GM12878 (cell line): ENCODE measurements at regions not wholly inside any gene's neighbourhood (a gene's known extent, or its start where the extent isn't known, plus 50 kb on each side); places are given as distances from the start of the nearest gene placed in this dataset.

ENCODE experiments used
- ATAC-seq: fragments of 200-7000 bp; cut with Tn5 transposase; 3 replicates; pipeline ENCODE4 v1.9.1; 2020; ENCODE audit warnings: mild to moderate bottlenecking, moderate library complexity
- BruUV-seq: library from RNA; stranded (reverse); fragments of 400-500 nt; replicated peaks from 2 replicates; lab custom pipeline; 2021; lab: Mats Ljungman, UMichigan
- CTCF ChIA-PET: fragments of 300-600 bp; sonication (Branson Sonifier 250); formaldehyde crosslinking; extraction: SDS; loops from one replicate; lab custom pipeline; 2021; ENCODE audit warnings: inconsistent platforms; lab: Yijun Ruan, JAX
- POLR2A ChIA-PET: fragments of 350-600 bp; formaldehyde crosslinking; extraction: SDS; loops from one replicate; lab custom pipeline; 2021; ENCODE audit warnings: inconsistent platforms; lab: Charles Lee
- RAD21 ChIA-PET: fragments of 300-600 bp; sonication (Branson Sonifier 250); formaldehyde crosslinking; loops from one replicate; lab custom pipeline; 2023; ENCODE audit warnings: antibody characterized with exemption; ENCODE audit not compliant: unreplicated experiment; lab: Charles Lee
- SMC1A ChIA-PET: fragments of 300-600 bp; sonication (Branson Sonifier 250); formaldehyde crosslinking; loops from one replicate; lab custom pipeline; 2023; ENCODE audit not compliant: unreplicated experiment, uncharacterized antibody; lab: Charles Lee
- DNase-seq: peaks from one replicate; pipeline ENCODE4 v3.0.0-alpha.2; 2011; ENCODE audit warnings: low read depth, low spot score
- FAIRE-seq: peaks from 3 replicates; lab custom pipeline; 2011; peaks lifted over from hg19 to GRCh38; lab: Jason Lieb, UNC
- H2AFZ ChIP-seq: 2 replicates; pipeline ENCODE4 v1.6.0; 2011; ENCODE audit warnings: low read depth, low read length, control low read depth; ENCODE audit not compliant: control insufficient read depth
- H3K27ac ChIP-seq: 2 replicates; pipeline ENCODE4 v1.5.1; 2011; ENCODE audit warnings: control low read depth; ENCODE audit not compliant: control insufficient read depth, insufficient read depth
- H3K27me3 ChIP-seq, 2 experiments: replicated peaks in 1 of 2; 2 replicates each; pipeline versions ENCODE4 v1.6.0 to v1.6.1; 2011; ENCODE audit warnings: low read length in 1 of 2; ENCODE audit not compliant: control insufficient read depth in 2 of 2, insufficient read depth in 2 of 2
- H3K36me3 ChIP-seq, 2 experiments: 2 replicates each; pipeline ENCODE4 v1.5.1; 2011; ENCODE audit warnings: low read length in 1 of 2; ENCODE audit not compliant: control insufficient read depth in 2 of 2, insufficient read depth in 2 of 2
- H3K4me1 ChIP-seq: 2 replicates; pipeline ENCODE4 v1.6.1; 2011; ENCODE audit warnings: mild to moderate bottlenecking, low read length, moderate library complexity, mixed read lengths; ENCODE audit not compliant: control insufficient read depth, insufficient read depth
- H3K4me2 ChIP-seq: 2 replicates; pipeline ENCODE4 v1.6.0; 2011; ENCODE audit warnings: control low read depth; ENCODE audit not compliant: control insufficient read depth, insufficient read depth
- H3K4me3 ChIP-seq: fragments of 200-600 bp; sonication (generic); 2 replicates; pipeline ENCODE4 v1.5.1; 2016
- H3K79me2 ChIP-seq: 2 replicates; pipeline ENCODE4 v1.6.0; 2011; ENCODE audit warnings: low read length; ENCODE audit not compliant: control insufficient read depth, insufficient read depth
- H3K9ac ChIP-seq: 2 replicates; pipeline ENCODE4 v1.8.0; 2011; ENCODE audit warnings: low read length, control low read depth, mixed read lengths; ENCODE audit not compliant: control insufficient read depth, insufficient read depth
- H3K9me3 ChIP-seq: replicated peaks from 3 replicates; pipeline ENCODE4 v1.5.1; 2011; ENCODE audit warnings: mild to moderate bottlenecking, low read length; ENCODE audit not compliant: control insufficient read depth, insufficient read depth
- H4K20me1 ChIP-seq: 2 replicates; pipeline ENCODE4 v1.6.0; 2011; ENCODE audit not compliant: control insufficient read depth, insufficient read depth
- EED ChIP-seq: sonication (generic); IDR thresholded peaks from 2 replicates; pipeline ENCODE4 v1.6.1; 2016; ENCODE audit warnings: antibody characterized with exemption, low read depth
- RBBP5 ChIP-seq: fragments of 200-600 bp; sonication (generic); conservative IDR thresholded peaks from 2 replicates; pipeline ENCODE4 v1.6.1; 2016
- TCF12 ChIP-seq: IDR thresholded peaks from 2 replicates; pipeline ENCODE4 v1.6.1; 2011; ENCODE audit warnings: low read depth, mild to moderate bottlenecking, low read length
- WGBS: methylation state at CpG from one replicate; pipeline ENCODE4 v1.1.6; 2016; ENCODE audit warnings: low lambda C conversion rate; ENCODE audit not compliant: insufficient replicate concordance, insufficient coverage; ENCODE audit errors: missing lambda C conversion rate; 5-methylcytosine and 5-hydroxymethylcytosine counted together
- in situ Hi-C: fragments of 300-500 bp; cut with MboI; formaldehyde crosslinking; loops from 9 replicates; pipeline ENCODE4 v1.14.3; 2018; ENCODE audit warnings: mixed read lengths
- intact Hi-C: fragments of 100-400 bp; cut with micrococcal nuclease; formaldehyde crosslinking; loops from one replicate; pipeline ENCODE4 v1.14.2; 2022; ENCODE audit not compliant: unreplicated experiment
- TF ChIP-seq, protein P1 (sequence below): fragments of 450-650 bp; IDR thresholded peaks from 2 replicates; pipeline ENCODE4 v1.6.1; 2017; ENCODE audit warnings: low read depth, mild to moderate bottlenecking, moderate library complexity

DNA sequence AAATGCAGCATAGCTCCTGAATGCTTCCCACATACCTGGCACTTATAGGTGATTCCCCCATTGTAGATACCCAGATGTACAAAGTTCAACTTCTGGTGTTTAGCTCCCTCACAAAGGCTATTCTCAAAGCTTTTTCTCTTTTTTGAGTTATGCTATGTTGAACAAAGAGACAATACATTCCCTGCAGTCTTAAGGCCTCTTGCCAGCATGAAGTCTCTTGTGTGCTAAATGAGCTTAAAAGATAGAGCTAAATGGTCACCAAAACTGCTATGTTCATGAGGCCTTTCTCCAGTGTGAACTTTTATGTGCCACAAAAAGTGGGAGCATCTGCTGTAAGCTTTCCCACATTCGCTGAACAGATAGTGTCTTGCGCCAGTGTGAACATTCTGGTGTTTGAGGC, 111.2 kb upstream of the TMEM47 start:
- CTCF ChIA-PET: no interaction called here

DNA sequence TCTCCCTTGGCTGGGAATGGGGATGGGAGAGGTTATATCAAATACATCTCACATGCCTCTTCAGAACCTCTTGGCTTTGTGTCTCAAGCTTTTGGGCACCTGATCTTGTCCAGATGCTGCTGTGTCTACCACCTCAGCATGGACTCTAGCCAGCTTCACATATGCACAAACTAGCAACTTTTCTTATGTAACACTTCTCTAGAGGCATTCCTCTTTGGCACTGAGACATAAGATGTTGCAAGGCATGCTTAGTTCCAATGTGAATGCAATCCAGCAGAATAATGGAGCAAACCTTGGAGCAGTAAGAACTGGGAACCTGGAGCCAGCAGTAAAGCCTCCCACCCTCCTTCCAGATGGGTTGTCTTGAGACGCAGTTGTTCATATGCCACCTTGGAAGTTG, 113.4 kb upstream of the TMEM47 start:
- Histone ChIP-seq H3K4me2 (no peak overlapping the region), H3K4me3 (no peak overlapping the region), H3K4me1 (no peaks in the 10 kb centered on the region), H3K9ac (no peak overlapping the region), H3K79me2 (no peaks in the 10 kb centered on the region), H2AFZ (no peak overlapping the region), H3K27ac (no peak overlapping the region), H4K20me1 (no peaks in the 10 kb centered on the region), H3K36me3 (no peaks in the 10 kb centered on the region), H3K27me3 (no peaks in the 10 kb centered on the region), H3K9me3 (no peaks in the 10 kb centered on the region)
- DNase-seq (no peak), FAIRE-seq (no peak), ATAC-seq (no peak)
- 0% methylated on average over 1 of the region's 1 CpG for WGBS
- in situ Hi-C loops (no loop called here), intact Hi-C loops (no loop called here)
- ChIA-PET CTCF (no interaction called here), SMC1A (interaction anchor here (1.7 kb wide), 1 partner anchor 14 kb away, joined by 3 read pairs; no protein-coding TSS in a partner anchor), RAD21 (no interaction called here), POLR2A (no interaction called here)
- TF ChIP-seq, protein P1, sequence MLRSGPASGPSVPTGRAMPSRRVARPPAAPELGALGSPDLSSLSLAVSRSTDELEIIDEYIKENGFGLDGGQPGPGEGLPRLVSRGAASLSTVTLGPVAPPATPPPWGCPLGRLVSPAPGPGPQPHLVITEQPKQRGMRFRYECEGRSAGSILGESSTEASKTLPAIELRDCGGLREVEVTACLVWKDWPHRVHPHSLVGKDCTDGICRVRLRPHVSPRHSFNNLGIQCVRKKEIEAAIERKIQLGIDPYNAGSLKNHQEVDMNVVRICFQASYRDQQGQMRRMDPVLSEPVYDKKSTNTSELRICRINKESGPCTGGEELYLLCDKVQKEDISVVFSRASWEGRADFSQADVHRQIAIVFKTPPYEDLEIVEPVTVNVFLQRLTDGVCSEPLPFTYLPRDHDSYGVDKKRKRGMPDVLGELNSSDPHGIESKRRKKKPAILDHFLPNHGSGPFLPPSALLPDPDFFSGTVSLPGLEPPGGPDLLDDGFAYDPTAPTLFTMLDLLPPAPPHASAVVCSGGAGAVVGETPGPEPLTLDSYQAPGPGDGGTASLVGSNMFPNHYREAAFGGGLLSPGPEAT: no peak
- TF ChIP-seq TCF12: no peak
- no peak for TF ChIP-seq EED
- no TSS peak for BruUV-seq

More for the DNA sequence above, 111.2 kb upstream of the TMEM47 start:
- DNase-seq: no peak
- no peak overlapping the region for H2AFZ ChIP-seq
- TF ChIP-seq RBBP5: no peak
- BruUV-seq: no TSS peak
- 87% methylated on average over 2 of the region's 2 CpGs for WGBS
- H3K27me3 ChIP-seq: no peaks in the 10 kb centered on the region
- no peaks in the 10 kb centered on the region for H4K20me1 ChIP-seq
- ChIA-PET POLR2A (no interaction called here), SMC1A (interaction anchor here (0.6 kb wide), 1 partner anchor 16 kb away, joined by 3 read pairs; no protein-coding TSS in a partner anchor), RAD21 (no interaction called here)
- no peak overlapping the region for H3K27ac ChIP-seq
- no peak overlapping the region for H3K4me2 ChIP-seq
- intact Hi-C loops (no loop called here), in situ Hi-C loops (no loop called here)
- H3K4me1 ChIP-seq: no peaks in the 10 kb centered on the region
- ATAC-seq: no peak
- H3K36me3 ChIP-seq: no peaks in the 10 kb centered on the region
- H3K9me3 ChIP-seq: no peaks in the 10 kb centered on the region
- H3K79me2 ChIP-seq: no peaks in the 10 kb centered on the region
- H3K9ac ChIP-seq: no peak overlapping the region
- H3K4me3 ChIP-seq: no peak overlapping the region
- no peak for FAIRE-seq
